NOMO-1 treated with dmso at 0.1 percent for 144 hours (cell line): ENCODE measurements at regions not wholly inside any gene's neighbourhood (a gene's known extent, or its start where the extent isn't known, plus 50 kb on each side); places are given as distances from the start of the nearest gene placed in this dataset.

Source experiments
- DNase-seq: peaks from one replicate; lab custom pipeline; 2025; ENCODE audit not compliant: unreplicated experiment; lab: John Stamatoyannopoulos, UW

GRCh38 chr12:114901316-114901715 lies 217.3 kb upstream of the TBX3 start:
- no peak for DNase-seq

- DNase-seq, result no peak
Observed at GRCh38 chr12:114898159-114898558, 214.2 kb upstream of the TBX3 start.

- DNase-seq, result no peak
Observed at GRCh38 chr12:114895827-114896226, 211.9 kb upstream of the TBX3 start.

- DNase-seq, result no peak
Observed at GRCh38 chr12:114895081-114895480, 211.1 kb upstream of the TBX3 start.

DNA sequence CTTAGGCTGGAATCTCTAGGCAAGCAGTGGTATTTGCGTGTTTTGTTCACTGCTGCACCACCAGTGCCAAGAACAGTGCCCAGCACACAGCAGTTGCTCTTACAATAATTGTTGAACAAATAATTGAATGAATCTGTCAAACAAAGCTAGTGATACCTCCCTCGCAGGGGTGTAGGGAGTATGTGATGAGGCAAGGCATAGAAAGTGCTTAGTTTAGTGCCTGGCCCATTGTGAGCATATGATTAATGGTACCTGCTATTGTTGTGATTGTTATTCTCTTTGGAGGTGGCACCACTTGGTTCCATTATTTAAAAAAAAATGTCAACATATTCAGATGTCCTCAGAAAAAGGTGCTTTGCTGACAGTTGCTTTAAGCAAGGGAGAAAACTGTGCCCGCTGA lies 210.1 kb upstream of the TBX3 start:
- DNase-seq, result no peak

GRCh38 chr12:114888928-114889584 lies 205.1 kb upstream of the TBX3 start:
- DNase-seq, result no peak

DNA sequence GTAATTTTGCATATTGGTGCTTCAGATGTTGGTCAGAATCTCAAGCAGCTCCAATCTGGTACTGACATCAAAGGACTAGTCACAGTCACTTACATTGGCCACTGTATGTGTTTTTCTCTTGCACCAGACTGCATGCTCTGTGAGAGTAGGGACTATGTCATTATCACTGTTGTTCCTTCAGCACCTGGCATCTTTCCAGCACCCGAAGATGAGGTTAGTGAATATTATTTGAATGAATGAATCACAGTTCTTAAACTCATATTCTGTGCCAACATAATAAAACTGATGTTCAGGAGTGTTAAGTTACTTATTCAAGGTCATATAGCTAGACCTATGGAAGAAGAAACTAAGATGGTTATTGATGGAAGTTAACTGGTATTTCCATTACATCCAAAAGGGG lies 204.5 kb upstream of the TBX3 start:
- no peak for DNase-seq

DNA sequence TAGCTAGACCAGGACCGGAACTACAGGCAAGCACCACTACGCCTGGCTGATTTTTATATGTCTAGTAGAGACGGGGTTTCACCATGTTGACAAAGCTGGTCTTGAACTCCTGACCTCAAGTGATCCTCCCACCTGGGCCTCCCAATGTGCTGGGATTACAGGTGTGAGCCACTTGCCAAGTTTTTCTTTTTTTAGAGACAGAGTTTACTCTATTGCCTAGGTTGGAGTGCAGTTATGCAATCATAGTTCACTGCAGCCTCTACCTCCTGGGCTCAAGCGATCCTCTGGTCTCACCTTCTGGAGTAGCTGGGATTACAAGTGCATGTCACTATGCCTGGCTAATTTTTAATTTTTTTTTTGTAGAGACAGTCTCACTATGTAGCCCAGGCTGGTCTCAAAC lies 201.5 kb upstream of the TBX3 start:
- no peak for DNase-seq

DNA sequence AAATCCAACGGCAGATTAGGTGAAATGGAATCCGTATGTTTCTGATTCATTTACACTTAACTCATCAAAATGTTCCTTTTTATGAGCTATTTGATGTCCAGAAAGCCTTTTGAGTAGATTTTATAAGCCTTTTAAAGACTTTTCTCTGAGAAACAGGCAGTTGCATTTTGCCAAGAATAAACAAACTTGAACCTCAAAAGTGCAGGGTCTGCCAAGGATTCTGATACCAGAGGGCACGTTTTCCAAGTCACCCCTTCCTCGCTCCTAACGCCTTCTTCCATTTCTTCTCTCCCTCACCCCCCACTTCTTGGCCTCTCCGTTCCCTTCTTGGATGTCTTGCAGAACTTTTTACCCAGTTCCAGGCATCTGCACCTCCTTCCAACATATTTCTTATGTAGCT lies 200.6 kb upstream of the TBX3 start:
- no peak for DNase-seq

DNA sequence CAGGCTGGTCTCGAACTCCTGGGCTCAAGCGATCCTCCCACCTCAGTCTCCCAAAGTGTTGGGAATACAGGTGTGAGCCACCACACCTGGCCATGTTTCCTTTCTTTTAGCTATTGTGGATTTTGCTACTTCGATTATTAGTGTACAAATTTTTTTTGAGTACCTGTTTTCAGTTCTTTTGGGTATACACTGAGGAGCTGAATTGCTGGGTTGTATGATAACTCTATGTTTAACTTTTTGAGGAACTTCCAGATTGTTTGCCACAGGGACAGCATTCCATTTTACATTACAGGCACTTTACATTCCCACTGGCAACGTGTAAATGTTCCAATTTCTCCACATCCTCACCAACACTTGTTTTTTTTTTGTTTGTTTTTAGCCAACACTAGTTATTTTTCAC lies 198.1 kb upstream of the TBX3 start:
- DNase-seq, result no peak

DNA sequence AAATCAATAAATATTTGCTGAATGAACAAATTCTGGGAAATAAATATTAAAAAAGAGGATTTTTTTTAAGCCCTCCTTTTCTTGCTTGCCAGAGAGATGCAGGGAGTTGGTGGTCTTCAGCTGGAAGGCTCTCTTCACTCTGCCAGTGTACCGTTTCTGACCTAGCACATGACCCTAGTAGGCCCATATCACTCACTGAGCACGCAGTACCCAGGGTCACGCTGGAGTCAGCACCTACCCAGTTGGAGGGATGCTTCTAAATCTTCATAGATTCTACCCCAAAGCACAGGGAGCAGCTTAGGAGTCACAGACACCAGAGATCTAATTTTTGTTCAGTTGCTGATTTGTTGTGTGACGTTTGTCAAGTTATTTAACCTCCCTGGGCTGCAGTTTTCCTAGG lies 195.4 kb upstream of the TBX3 start:
- DNase-seq, result no peak

GRCh38 chr12:114878781-114879180 lies 194.8 kb upstream of the TBX3 start:
- no peak for DNase-seq

- DNase-seq, result no peak
Observed at GRCh38 chr12:114876968-114877680, 193.1 kb upstream of the TBX3 start.

- DNase-seq, result no peak
Observed at GRCh38 chr12:114875313-114875712, 191.3 kb upstream of the TBX3 start.

GRCh38 chr12:114873656-114874055 lies 189.7 kb upstream of the TBX3 start:
- DNase-seq, result no peak

- no peak for DNase-seq
Observed at GRCh38 chr12:114868995-114869834, 185.2 kb upstream of the TBX3 start.

- no peak for DNase-seq
Observed at GRCh38 chr12:114866331-114866730, 182.4 kb upstream of the TBX3 start.

- DNase-seq, result no peak
Observed at GRCh38 chr12:114864837-114865551, 181.0 kb upstream of the TBX3 start.

GRCh38 chr12:114863911-114864310 lies 179.9 kb upstream of the TBX3 start:
- no peak for DNase-seq

GRCh38 chr12:114860969-114861368 lies 177.0 kb upstream of the TBX3 start:
- no peak for DNase-seq

- DNase-seq, result no peak
Observed at GRCh38 chr12:114858388-114859146, 174.6 kb upstream of the TBX3 start.
